NK-92 treated with Interleukin-12 subunit alpha and Interleukin-12 subunit beta, amount 100 ng/mL, for 24 hours (cell line): ENCODE measurements at regions not wholly inside any gene's neighbourhood (a gene's known extent, or its start where the extent isn't known, plus 50 kb on each side); places are given as distances from the start of the nearest gene placed in this dataset.
"Not testable (repeated sequence)": the region's sequence is repeated elsewhere in the genome, so short reads cannot be mapped to it uniquely, and the experiment has no call there.

Experiments used
- DNase-seq: peaks from one replicate; lab custom pipeline; 2025; lab: John Stamatoyannopoulos, UW

GRCh38 chr7:46934198-46934825 lies 647.6 kb downstream of the TNS3 start:
- no peak for DNase-seq

- no peak for DNase-seq
Measured at GRCh38 chr7:46933596-46933995, 648.3 kb downstream of the TNS3 start.

- no peak for DNase-seq
Measured at GRCh38 chr7:46932676-46933424, 649.1 kb downstream of the TNS3 start.

- DNase-seq: no peak
Measured at GRCh38 chr7:46932306-46932675, 649.6 kb downstream of the TNS3 start.

GRCh38 chr7:46930366-46930765 lies 651.5 kb downstream of the TNS3 start:
- no peak for DNase-seq

- DNase-seq: no peak
Measured at GRCh38 chr7:46929359-46929758, 652.6 kb downstream of the TNS3 start.

GRCh38 chr7:46928719-46929118 lies 653.2 kb downstream of the TNS3 start:
- no peak for DNase-seq

GRCh38 chr7:46927131-46927810 lies 654.6 kb downstream of the TNS3 start:
- DNase-seq: no peak

- no peak for DNase-seq
Measured at GRCh38 chr7:46916581-46916980, 665.3 kb downstream of the TNS3 start.

GRCh38 chr7:46912692-46913091 lies 669.2 kb downstream of the TNS3 start:
- DNase-seq: no peak

- DNase-seq: no peak
Measured at GRCh38 chr7:46909601-46910051, 672.3 kb downstream of the TNS3 start.

- DNase-seq: no peak
Measured at GRCh38 chr7:46908770-46909169, 673.1 kb downstream of the TNS3 start.

GRCh38 chr7:46904523-46904922 lies 677.4 kb downstream of the TNS3 start:
- DNase-seq: not testable (repeated sequence)

GRCh38 chr7:46902463-46902862 lies 679.4 kb downstream of the TNS3 start:
- no peak for DNase-seq

- DNase-seq: no peak
Measured at GRCh38 chr7:46900312-46901263, 681.3 kb downstream of the TNS3 start.

- no peak for DNase-seq
Measured at GRCh38 chr7:46897381-46897780, 684.5 kb downstream of the TNS3 start.

GRCh38 chr7:46886669-46887374 lies 695.1 kb downstream of the TNS3 start:
- no peak for DNase-seq

GRCh38 chr7:46885167-46885566 lies 696.7 kb downstream of the TNS3 start:
- no peak for DNase-seq

GRCh38 chr7:46881507-46882127 lies 700.3 kb downstream of the TNS3 start:
- DNase-seq: no peak

- DNase-seq: no peak
Measured at GRCh38 chr7:46880508-46881196, 701.3 kb downstream of the TNS3 start.
